HG02885 (cell line): ENCODE measurements at regions not wholly inside any gene's neighbourhood (a gene's known extent, or its start where the extent isn't known, plus 50 kb on each side); places are given as distances from the start of the nearest gene placed in this dataset.

Experiments used
- ATAC-seq: cut with Tn5 transposase; IDR thresholded peaks from one replicate; pipeline ENCODE4 v1.9.1; 2021; ENCODE audit warnings: mild to moderate bottlenecking; ENCODE audit not compliant: unreplicated experiment, poor library complexity

DNA sequence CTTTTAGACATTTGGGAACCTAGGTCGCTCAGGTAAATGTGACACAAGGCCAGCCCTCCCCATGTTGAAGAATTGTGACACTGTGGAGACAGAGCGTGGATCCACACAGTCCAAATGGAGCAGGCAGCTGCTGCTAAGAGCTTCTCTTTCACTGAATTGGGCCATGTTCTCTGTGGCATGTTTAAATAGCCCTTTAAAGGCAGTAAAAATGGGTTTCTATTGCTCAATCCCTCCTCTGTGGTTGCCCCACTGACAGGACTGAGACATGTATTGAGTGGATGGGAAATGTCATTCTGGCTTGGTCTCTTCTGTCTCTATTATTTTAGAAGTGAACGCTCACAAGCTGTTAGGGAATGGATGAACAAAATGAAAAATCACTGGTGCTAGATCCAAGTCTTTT, 84.0 kb upstream of the PRICKLE1 start:
- no peak for ATAC-seq

DNA sequence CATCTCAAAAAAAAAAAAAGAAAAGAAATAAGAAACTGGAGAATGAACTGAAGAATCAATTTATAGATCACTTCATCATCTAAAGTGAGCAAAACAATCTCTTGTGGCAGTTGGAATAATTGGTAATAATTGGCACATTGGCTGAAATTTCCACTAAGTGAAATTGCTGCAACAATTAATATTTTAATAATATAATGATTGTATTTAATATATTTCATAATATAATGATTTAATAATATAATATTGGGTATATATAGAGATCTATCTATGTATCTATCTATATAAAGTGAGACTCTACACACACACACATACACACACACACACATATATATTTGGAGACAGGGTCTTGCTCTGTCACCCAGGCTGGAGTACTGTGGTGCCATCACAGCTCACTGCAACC, 81.2 kb upstream of the PRICKLE1 start:
- ATAC-seq, result no peak

- ATAC-seq, result no peak
Measured at GRCh38 chr12:42669553-42669952, 80.0 kb upstream of the PRICKLE1 start.

DNA sequence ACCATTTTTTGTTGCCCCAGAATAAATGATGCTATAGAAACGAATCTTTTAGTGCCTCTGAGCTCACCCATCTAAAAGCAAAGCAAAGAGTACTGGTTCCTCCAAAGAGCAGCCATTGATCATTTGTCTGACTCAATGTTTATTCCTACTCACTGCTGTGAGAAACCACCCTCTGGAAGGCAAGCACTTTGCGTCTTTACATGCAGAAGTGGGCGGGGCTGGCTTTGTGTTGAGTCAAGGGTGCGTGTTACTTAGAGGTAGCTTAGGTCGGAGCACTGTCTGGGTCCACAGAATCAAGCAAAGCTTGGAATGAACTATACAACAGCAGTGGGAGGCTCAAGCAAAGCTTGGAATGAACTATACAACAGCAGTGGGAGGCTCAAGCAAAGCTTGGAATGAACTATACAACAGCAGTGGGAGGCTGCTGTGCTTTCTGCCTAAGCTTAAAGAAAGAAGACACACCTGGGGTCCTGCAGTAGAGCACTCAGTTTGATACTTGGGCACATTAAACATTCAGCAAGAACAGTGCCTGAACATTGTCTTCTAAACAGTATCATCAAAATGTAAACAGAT, 77.2 kb upstream of the PRICKLE1 start:
- ATAC-seq, result no peak

DNA sequence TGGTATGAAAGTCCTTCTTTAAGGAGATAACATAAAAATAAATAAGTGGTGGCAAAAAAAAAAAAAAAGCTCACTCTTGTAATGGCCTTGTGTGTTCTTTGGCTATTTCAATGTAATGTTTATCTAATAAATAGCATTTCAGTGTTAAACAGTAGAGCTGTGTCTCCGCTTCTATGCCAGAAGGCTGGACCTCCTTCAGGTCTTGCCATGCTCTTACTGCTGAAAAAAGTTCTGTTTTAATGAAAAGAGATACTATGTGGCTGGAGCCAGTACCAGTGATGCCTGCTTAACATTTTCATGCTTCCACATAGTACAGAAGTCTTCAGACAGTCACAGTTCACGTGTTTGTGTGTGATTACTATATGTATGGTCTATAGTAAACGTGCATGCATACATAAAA, 74.1 kb upstream of the PRICKLE1 start:
- ATAC-seq, result no peak

DNA sequence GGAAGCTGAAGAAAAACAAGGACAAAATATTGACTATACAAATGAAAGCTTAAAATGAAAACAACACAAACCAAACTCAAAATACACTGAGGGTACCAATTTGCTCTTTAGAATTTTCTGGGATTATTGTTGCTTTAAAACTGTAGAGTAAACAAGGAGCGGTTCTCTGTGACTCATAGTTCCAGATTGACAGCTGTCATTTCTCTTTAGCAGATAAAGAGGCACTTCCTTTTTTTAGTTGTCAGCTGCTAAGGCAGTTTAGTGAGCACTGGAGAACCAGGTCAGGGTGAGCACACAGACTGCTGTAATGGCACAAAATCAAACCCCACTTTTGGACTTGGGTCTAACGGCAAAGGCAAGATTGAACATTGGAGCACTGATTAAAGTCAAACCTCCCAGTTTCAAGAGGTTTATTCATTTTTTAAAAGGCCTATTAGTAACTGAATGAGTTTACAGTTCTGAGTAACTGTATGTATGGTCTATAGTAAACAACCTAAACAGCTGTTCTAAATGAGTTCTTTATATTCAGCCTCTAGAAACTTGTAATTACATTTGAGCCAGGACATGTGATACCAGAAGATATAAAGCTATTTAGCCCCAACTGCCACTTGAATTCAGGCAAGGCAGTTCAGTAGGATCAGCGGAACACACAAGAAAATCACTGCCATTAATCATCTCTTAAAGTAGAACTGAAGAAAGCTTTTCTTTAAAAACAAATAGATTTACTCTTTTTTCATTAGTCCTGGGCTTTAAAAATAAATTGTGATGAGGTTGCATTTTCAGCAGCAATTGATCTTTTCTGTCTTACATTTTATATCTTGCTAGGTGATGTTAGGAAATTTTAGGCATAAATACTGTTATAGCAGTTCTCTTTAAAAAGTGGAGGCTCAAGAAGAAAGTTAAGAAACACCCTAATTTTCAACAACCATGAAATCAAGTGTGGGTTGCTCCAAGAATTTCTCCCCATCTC, 71.7 kb upstream of the PRICKLE1 start:
- ATAC-seq, result no peak

DNA sequence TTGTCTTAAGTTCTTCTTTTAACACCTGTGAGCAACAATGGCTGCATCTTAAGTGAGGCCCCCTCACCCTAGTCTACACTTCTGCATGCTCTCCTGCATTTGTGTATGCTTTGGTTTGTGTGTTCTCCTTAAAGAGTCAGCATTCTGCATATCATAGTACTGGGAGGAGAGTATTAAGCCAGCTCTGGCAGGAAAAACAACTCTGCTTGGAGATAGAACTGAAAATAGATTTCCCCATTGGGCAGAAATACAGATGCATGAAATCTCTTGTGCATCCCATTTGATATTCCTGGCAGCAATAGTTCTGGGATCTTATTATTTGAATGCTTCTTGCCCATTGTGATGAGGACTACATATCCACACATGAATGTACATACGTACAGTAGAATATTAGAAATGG, 70.6 kb upstream of the PRICKLE1 start:
- no peak for ATAC-seq

GRCh38 chr12:42652048-42652447, 62.5 kb upstream of the PRICKLE1 start:
- no peak for ATAC-seq

- no peak for ATAC-seq
Measured at GRCh38 chr12:42648061-42648460, 58.5 kb upstream of the PRICKLE1 start.

GRCh38 chr12:42643881-42644579, 54.5 kb upstream of the PRICKLE1 start:
- no peak for ATAC-seq

DNA sequence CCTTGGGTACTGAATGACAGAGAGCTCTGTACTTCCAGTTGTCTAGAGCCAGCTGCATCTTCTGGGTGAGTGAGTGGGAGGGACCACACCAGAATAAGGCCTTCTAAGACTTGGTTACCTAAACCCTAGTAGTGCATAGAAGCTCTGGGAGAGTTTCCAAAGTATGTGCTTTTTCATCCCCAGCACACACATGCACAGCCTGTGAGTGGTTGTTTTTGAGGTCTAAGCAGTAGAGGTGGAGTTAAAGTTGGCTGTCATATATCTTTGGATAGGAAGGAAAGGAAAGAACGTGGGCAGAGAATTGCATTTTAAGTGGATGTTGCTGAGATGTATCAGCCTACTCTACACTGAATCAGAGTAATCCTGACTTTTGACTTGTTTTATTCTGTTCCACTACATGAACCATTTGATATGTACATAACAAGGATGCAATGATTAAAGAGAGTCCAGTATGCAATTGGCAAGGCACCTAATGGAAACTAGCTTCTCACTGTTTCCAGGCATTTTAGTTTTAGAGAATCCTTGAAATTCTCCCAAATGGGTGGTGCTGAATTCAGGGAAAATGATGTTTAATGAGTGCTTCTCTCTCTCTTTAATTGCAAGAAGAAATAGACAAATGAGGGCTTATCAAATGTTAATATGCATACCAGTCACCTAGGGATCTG, 51.8 kb upstream of the PRICKLE1 start:
- ATAC-seq, result no peak

GRCh38 chr12:42640391-42640790, 50.8 kb upstream of the PRICKLE1 start:
- ATAC-seq, result no peak

GRCh38 chr12:42639556-42639955, 50.0 kb upstream of the PRICKLE1 start:
- no peak for ATAC-seq
